WTC11 (cell line): ENCODE measurements at regions not wholly inside any gene's neighbourhood (a gene's known extent, or its start where the extent isn't known, plus 50 kb on each side); places are given as distances from the start of the nearest gene placed in this dataset.

Source experiments
- ATAC-seq: fragments of 200-7000 bp; cut with Tn5 transposase; 2 replicates; pipeline ENCODE4 v1.10.0; 2021; ENCODE audit warnings: mild to moderate bottlenecking, moderate library complexity
- CTCF ChIA-PET: fragments of 300-600 bp; sonication (Branson Sonifier 250); formaldehyde crosslinking; loops from one replicate; lab custom pipeline; 2021; ENCODE audit warnings: antibody characterized with exemption; lab: Charles Lee
- POLR2A ChIA-PET: fragments of 350-600 bp; sonication (Branson Sonifier 250); formaldehyde crosslinking; loops from one replicate; lab custom pipeline; 2021; ENCODE audit warnings: antibody characterized with exemption; lab: Charles Lee
- DNase-seq: peaks from one replicate; pipeline ENCODE4 v3.0.0; 2021; ENCODE audit warnings: low spot score
- H3K27ac Mint-ChIP-seq: 2 replicates; pipeline ENCODE4 v1.8.0; 2021; ENCODE audit warnings: mixed read lengths
- H3K27me3 Mint-ChIP-seq: 2 replicates; pipeline ENCODE4 v1.8.0; 2021; ENCODE audit warnings: low read depth, mild to moderate bottlenecking, moderate library complexity, mixed read lengths
- H3K36me3 Mint-ChIP-seq: 2 replicates; pipeline ENCODE4 v1.8.0; 2021; ENCODE audit warnings: mixed read lengths
- H3K4me1 Mint-ChIP-seq: 2 replicates; pipeline ENCODE4 v1.8.0; 2022; ENCODE audit warnings: mixed read lengths
- H3K4me3 Mint-ChIP-seq: 2 replicates; pipeline ENCODE4 v1.8.0; 2021; ENCODE audit warnings: mild to moderate bottlenecking, moderate library complexity, mixed read lengths
- H3K9me3 Mint-ChIP-seq: 2 replicates; pipeline ENCODE4 v1.8.0; 2021; ENCODE audit warnings: mixed read lengths
- CBFB ChIP-seq: sonication (generic); formaldehyde crosslinking; IDR thresholded peaks from 2 replicates; pipeline ENCODE4 v1.8.1; 2022; ENCODE audit warnings: mild to moderate bottlenecking, low read depth, missing genetic modification reagents
- CREB1 ChIP-seq: sonication (generic); formaldehyde crosslinking; IDR thresholded peaks from 2 replicates; pipeline ENCODE4 v1.8.0; 2023; ENCODE audit warnings: mild to moderate bottlenecking, missing genetic modification reagents
- CTCF ChIP-seq: fragments of 200-600 bp; IDR thresholded peaks from 2 replicates; pipeline ENCODE4 v1.8.0; 2022; ENCODE audit warnings: antibody characterized with exemption
- EMX1 ChIP-seq: fragments of 250-450 bp; sonication (Bioruptor Pico); IDR thresholded peaks from 2 replicates; pipeline ENCODE4 v1.8.0; 2021; ENCODE audit warnings: mild to moderate bottlenecking
- ERG ChIP-seq: fragments of 250-450 bp; sonication (Bioruptor Pico); IDR thresholded peaks from 2 replicates; pipeline ENCODE4 v1.8.0; 2021; ENCODE audit warnings: mild to moderate bottlenecking
- HMGXB4 ChIP-seq: sonication (generic); formaldehyde crosslinking; IDR thresholded peaks from 2 replicates; pipeline ENCODE4 v1.8.1; 2023; ENCODE audit warnings: mild to moderate bottlenecking, moderate library complexity, missing genetic modification reagents
- NFYB ChIP-seq: sonication (generic); formaldehyde crosslinking; conservative IDR thresholded peaks from 2 replicates; pipeline ENCODE4 v1.8.0; 2022; ENCODE audit warnings: low read depth, missing genetic modification reagents
- NR2C2 ChIP-seq: sonication (generic); formaldehyde crosslinking; IDR thresholded peaks from 2 replicates; pipeline ENCODE4 v1.8.0; 2022; ENCODE audit warnings: mild to moderate bottlenecking, missing genetic modification reagents
- USF1 ChIP-seq: sonication (generic); formaldehyde crosslinking; IDR thresholded peaks from 2 replicates; pipeline ENCODE4 v1.8.0; 2022; ENCODE audit warnings: mild to moderate bottlenecking, missing genetic modification reagents
- USF2 ChIP-seq: sonication (generic); formaldehyde crosslinking; IDR thresholded peaks from 2 replicates; pipeline ENCODE4 v1.8.1; 2023; ENCODE audit warnings: mild to moderate bottlenecking, missing genetic modification reagents, moderate library complexity
- ZBTB21 ChIP-seq: sonication (generic); formaldehyde crosslinking; IDR thresholded peaks from 2 replicates; pipeline ENCODE4 v1.8.1; 2023; ENCODE audit warnings: mild to moderate bottlenecking, missing genetic modification reagents, borderline replicate concordance
- ZNF121 ChIP-seq: sonication (generic); formaldehyde crosslinking; IDR thresholded peaks from 2 replicates; pipeline ENCODE4 v1.8.0; 2023; ENCODE audit warnings: missing genetic modification reagents
- ZNF232 ChIP-seq: sonication (generic); formaldehyde crosslinking; IDR thresholded peaks from 2 replicates; pipeline ENCODE4 v1.8.0; 2022; ENCODE audit warnings: mild to moderate bottlenecking, missing genetic modification reagents
- ZNF263 ChIP-seq: sonication (generic); formaldehyde crosslinking; IDR thresholded peaks from 2 replicates; pipeline ENCODE4 v1.8.1; 2022; ENCODE audit warnings: low read depth, mild to moderate bottlenecking, moderate library complexity, missing genetic modification reagents
- ZNF317 ChIP-seq: sonication (generic); formaldehyde crosslinking; IDR thresholded peaks from 2 replicates; pipeline ENCODE4 v1.8.1; 2023; ENCODE audit warnings: low read depth, mild to moderate bottlenecking, moderate library complexity, missing genetic modification reagents, borderline replicate concordance
- ZNF671 ChIP-seq: fragments of 250-450 bp; sonication (Bioruptor Pico); IDR thresholded peaks from 2 replicates; pipeline ENCODE4 v1.8.0; 2021; ENCODE audit warnings: mild to moderate bottlenecking
- TF ChIP-seq, protein P1 (sequence below): sonication (generic); formaldehyde crosslinking; IDR thresholded peaks from 2 replicates; pipeline ENCODE4 v1.8.0; 2022; ENCODE audit warnings: missing genetic modification reagents
- TF ChIP-seq, protein P2 (sequence below): sonication (generic); formaldehyde crosslinking; IDR thresholded peaks from 2 replicates; pipeline ENCODE4 v1.8.1; 2022; ENCODE audit warnings: mild to moderate bottlenecking, moderate library complexity, missing genetic modification reagents
- TF ChIP-seq, protein P3 (sequence below): sonication (generic); formaldehyde crosslinking; IDR thresholded peaks from 2 replicates; pipeline ENCODE4 v1.8.1; 2023; ENCODE audit warnings: mild to moderate bottlenecking, missing genetic modification reagents, moderate library complexity

DNA sequence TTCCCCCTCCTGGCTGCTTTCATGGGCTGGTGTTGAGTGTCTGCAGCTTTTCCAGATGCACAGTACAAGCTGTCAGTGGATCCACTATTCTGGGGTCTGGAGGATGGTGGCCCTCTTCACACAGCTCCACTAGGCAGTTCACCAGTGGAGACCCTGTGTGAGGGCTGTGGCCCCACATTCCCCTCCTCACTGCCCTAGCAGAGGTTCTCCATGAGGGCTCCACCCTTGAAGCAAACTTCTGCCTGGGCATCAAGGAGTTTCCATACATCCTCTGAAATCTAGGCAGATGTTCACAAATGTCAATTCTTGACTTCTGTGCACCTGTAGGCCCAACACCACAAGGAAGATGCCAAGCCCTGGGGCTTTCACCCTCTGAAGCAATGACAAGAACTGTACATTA, 1386.2 kb upstream of the ACVR2A start:
- no peak for ATAC-seq
- CTCF ChIA-PET = no interaction called here
- H3K9me3 Mint-ChIP-seq = peaks cover 56% of the 10 kb centered on the region
- no peak overlapping the region for H3K4me3 Mint-ChIP-seq
- TF ChIP-seq NFYB (CRISPR knock-in tag) (no peak), CREB1 (no peak), CBFB (CRISPR knock-in tag) (no peak)
- DNase-seq = no peak
- H3K4me1 Mint-ChIP-seq = no peaks in the 10 kb centered on the region
- H3K27me3 Mint-ChIP-seq = no peaks in the 10 kb centered on the region
- no peak overlapping the region for H3K27ac Mint-ChIP-seq
- POLR2A ChIA-PET = no interaction called here
- peaks cover 49% of the 10 kb centered on the region for H3K36me3 Mint-ChIP-seq

DNA sequence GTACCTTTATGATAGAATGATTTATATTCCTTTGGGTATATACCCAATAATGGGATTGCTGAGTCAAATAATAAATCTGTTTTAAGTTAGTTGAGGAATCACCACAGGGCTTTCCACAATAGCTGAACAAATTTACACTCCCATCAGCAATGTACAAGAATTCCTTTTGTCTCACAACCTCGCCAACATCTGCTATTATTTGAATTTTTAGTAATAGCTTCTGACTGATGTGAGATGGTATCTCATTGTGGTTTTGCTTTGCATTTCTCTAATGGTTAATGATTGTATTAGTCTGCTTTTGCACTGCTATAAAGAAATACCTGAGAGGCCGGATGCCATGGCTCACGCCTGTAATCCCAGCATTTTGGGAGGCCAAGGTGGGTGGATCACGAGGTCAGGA, 1387.6 kb upstream of the ACVR2A start:
- DNase-seq (no peak), ATAC-seq (no peak)
- no peak overlapping the region for H3K4me3 Mint-ChIP-seq
- peaks cover 39% of the 10 kb centered on the region for H3K36me3 Mint-ChIP-seq
- H3K27me3 Mint-ChIP-seq = no peaks in the 10 kb centered on the region
- H3K9me3 Mint-ChIP-seq = peaks cover 44% of the 10 kb centered on the region
- CTCF ChIA-PET = no interaction called here
- no peaks in the 10 kb centered on the region for H3K4me1 Mint-ChIP-seq
- TF ChIP-seq, protein P1, sequence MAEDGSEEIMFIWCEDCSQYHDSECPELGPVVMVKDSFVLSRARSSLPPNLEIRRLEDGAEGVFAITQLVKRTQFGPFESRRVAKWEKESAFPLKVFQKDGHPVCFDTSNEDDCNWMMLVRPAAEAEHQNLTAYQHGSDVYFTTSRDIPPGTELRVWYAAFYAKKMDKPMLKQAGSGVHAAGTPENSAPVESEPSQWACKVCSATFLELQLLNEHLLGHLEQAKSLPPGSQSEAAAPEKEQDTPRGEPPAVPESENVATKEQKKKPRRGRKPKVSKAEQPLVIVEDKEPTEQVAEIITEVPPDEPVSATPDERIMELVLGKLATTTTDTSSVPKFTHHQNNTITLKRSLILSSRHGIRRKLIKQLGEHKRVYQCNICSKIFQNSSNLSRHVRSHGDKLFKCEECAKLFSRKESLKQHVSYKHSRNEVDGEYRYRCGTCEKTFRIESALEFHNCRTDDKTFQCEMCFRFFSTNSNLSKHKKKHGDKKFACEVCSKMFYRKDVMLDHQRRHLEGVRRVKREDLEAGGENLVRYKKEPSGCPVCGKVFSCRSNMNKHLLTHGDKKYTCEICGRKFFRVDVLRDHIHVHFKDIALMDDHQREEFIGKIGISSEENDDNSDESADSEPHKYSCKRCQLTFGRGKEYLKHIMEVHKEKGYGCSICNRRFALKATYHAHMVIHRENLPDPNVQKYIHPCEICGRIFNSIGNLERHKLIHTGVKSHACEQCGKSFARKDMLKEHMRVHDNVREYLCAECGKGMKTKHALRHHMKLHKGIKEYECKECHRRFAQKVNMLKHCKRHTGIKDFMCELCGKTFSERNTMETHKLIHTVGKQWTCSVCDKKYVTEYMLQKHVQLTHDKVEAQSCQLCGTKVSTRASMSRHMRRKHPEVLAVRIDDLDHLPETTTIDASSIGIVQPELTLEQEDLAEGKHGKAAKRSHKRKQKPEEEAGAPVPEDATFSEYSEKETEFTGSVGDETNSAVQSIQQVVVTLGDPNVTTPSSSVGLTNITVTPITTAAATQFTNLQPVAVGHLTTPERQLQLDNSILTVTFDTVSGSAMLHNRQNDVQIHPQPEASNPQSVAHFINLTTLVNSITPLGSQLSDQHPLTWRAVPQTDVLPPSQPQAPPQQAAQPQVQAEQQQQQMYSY = no peak
- no peak for TF ChIP-seq USF1
- no peak for TF ChIP-seq ZNF263 (CRISPR knock-in tag)
- TF ChIP-seq HMGXB4 (CRISPR knock-in tag) = no peak
- TF ChIP-seq ZBTB21 (CRISPR knock-in tag) = no peak
- no peak for TF ChIP-seq ZNF232 (CRISPR knock-in tag)
- no peak for TF ChIP-seq EMX1 (CRISPR knock-in tag)
- H3K27ac Mint-ChIP-seq = no peak overlapping the region
- POLR2A ChIA-PET = interaction anchor here (0.7 kb wide), 1 partner anchor 313 kb away, joined by 11 read pairs; no protein-coding TSS in a partner anchor

GRCh38 chr2:146455325-146455724, 1389.5 kb upstream of the ACVR2A start:
- no peaks in the 10 kb centered on the region for H3K4me1 Mint-ChIP-seq
- no peak for DNase-seq
- peaks cover 30% of the 10 kb centered on the region for H3K9me3 Mint-ChIP-seq
- ChIA-PET CTCF (no interaction called here), POLR2A (no interaction called here)
- H3K27ac Mint-ChIP-seq = no peak overlapping the region
- no peak overlapping the region for H3K4me3 Mint-ChIP-seq
- H3K27me3 Mint-ChIP-seq = no peaks in the 10 kb centered on the region
- peaks cover 25% of the 10 kb centered on the region for H3K36me3 Mint-ChIP-seq
- no peak for ATAC-seq
- TF ChIP-seq ZNF317 = no peak

- CTCF ChIA-PET = no interaction called here
- Mint-ChIP-seq H3K27ac (no peak overlapping the region), H3K27me3 (no peaks in the 10 kb centered on the region), H3K9me3 (peaks cover 16% of the 10 kb centered on the region), H3K4me1 (peaks cover 7% of the 10 kb centered on the region), H3K4me3 (no peak overlapping the region), H3K36me3 (no peaks in the 10 kb centered on the region)
- ATAC-seq (no peak), DNase-seq (no peak)
- POLR2A ChIA-PET = no interaction called here
- no peak for TF ChIP-seq USF2 (CRISPR knock-in tag)
- no peak for TF ChIP-seq ERG (CRISPR knock-in tag)
- TF ChIP-seq NR2C2 = no peak
- no peak for TF ChIP-seq ZNF121
- TF ChIP-seq, protein P2, sequence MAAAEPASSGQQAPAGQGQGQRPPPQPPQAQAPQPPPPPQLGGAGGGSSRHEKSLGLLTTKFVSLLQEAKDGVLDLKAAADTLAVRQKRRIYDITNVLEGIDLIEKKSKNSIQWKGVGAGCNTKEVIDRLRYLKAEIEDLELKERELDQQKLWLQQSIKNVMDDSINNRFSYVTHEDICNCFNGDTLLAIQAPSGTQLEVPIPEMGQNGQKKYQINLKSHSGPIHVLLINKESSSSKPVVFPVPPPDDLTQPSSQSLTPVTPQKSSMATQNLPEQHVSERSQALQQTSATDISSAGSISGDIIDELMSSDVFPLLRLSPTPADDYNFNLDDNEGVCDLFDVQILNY (CRISPR knock-in tag) = no peak
- TF ChIP-seq, protein P3, sequence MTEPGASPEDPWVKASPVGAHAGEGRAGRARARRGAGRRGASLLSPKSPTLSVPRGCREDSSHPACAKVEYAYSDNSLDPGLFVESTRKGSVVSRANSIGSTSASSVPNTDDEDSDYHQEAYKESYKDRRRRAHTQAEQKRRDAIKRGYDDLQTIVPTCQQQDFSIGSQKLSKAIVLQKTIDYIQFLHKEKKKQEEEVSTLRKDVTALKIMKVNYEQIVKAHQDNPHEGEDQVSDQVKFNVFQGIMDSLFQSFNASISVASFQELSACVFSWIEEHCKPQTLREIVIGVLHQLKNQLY (CRISPR knock-in tag) = no peak
- TF ChIP-seq ZNF671 (CRISPR knock-in tag) = no peak
- no peak for TF ChIP-seq CTCF
These were observed 1392.9 kb upstream of the ACVR2A start for GRCh38 chr2:146451972-146452371.
